ENCODE measurements at regions not wholly inside any gene's neighbourhood (a gene's known extent, or its start where the extent isn't known, plus 50 kb on each side); places are given as distances from the start of the nearest gene placed in this dataset.
"Not testable (repeated sequence)": the region's sequence is repeated elsewhere in the genome, so short reads cannot be mapped to it uniquely, and the experiment has no call there.

DNA sequence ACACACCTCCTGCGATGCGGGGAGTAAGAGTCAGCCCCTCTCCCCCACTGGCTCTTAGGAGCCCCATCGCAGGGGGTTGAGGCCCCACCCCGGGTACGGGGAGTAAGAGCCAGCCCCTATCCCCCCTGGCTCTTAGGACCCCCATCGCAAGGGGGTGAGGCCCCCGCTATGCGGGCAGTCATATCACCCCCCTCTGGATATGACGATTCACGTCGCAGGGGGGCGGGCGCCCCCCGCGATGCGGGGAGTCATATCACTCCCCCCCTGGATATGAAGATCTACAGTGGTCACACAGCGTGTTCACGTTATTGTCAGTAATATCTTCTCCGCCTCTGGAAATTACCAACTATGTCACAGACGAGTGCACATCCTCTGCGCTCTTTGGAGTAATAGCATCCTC lies 61.1 kb downstream of the DEFB131A start:
- not testable (repeated sequence) for DNase-seq

DNA sequence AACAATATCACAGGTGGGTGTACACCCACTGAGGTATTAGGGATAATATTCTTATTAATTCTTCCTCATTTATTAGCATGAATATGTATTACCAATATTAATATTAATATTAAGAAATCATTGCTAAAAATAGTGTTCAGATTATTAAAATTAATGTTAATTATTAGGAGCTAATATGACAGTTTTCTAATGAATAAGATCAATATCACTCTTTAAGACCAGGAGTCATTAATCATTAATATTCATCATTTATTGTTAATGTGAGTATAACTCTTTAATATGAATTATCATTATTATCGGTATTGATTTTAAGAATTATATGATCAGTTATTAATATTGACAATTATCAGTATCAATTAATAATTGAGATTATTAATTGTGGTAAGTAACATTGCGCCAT lies 62.5 kb downstream of the DEFB131A start:
- not testable (repeated sequence) for DNase-seq

GRCh38 chr4:9512941-9513340 lies 68.7 kb downstream of the DEFB131A start:
- not testable (repeated sequence) for DNase-seq

- not testable (repeated sequence) for DNase-seq
Observed at GRCh38 chr4:9519631-9520030, 75.4 kb downstream of the DEFB131A start.

DNA sequence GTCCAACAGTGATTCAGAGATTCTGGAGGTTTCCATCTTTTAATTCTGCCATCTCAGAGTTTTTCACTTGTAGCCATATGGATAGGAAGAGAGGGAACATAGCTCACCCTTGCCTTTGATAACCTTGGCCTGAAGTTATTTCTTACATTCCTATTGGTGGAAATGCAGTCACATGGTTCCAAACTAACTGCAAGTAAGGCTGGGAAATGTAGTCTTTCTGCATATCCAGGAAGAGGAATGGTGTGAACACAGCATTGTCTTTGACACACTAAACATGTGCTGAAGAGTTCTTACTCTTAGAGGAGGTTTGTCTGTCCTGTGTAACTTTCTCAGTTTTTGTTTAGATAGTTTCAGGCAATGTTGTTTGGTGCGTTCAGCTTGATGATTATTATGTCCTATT lies 78.7 kb downstream of the DEFB131A start:
- DNase-seq = not testable (repeated sequence)

- DNase-seq = not testable (repeated sequence)
Observed at GRCh38 chr4:9524406-9524805, 80.2 kb downstream of the DEFB131A start.

- DNase-seq = peak; percentile 40
Observed at GRCh38 chr4:9532134-9532862, 88.1 kb downstream of the DEFB131A start.

GRCh38 chr4:9532863-9533192 lies 88.6 kb downstream of the DEFB131A start:
- DNase-seq = peak; percentile 5

GRCh38 chr4:9537101-9537500 lies 92.9 kb downstream of the DEFB131A start:
- DNase-seq = not testable (repeated sequence)

DNA sequence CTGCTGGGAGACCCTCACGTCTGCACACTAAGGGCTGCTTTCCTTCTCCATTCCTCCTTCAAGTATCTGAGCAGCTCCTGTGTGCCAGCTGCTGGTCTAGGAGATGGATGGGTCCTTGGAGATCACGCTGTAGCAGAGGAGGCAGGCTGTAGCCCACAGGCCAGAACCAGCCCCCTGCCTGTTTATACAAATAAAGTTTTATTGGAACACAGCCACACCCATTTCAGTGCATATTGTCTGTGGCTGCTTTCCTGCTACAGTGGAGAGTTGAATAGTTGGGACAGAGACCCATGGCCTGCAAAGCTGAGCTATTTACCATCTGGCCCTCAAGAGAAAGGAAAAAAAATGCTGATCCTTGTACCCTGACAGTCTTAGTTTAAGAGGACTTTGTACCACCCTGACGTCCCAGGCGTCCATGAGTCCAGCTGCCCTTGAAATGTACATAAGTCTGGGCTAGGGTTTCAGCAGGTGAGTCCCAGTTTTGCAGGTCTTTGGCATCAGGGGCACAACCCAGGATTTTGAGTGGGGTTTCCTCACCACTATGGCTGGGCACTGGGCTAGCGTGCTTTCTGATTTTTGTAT lies 95.8 kb downstream of the DEFB131A start:
- not testable (repeated sequence) for DNase-seq

GRCh38 chr4:9541388-9541915 lies 97.2 kb downstream of the DEFB131A start:
- not testable (repeated sequence) for DNase-seq

DNA sequence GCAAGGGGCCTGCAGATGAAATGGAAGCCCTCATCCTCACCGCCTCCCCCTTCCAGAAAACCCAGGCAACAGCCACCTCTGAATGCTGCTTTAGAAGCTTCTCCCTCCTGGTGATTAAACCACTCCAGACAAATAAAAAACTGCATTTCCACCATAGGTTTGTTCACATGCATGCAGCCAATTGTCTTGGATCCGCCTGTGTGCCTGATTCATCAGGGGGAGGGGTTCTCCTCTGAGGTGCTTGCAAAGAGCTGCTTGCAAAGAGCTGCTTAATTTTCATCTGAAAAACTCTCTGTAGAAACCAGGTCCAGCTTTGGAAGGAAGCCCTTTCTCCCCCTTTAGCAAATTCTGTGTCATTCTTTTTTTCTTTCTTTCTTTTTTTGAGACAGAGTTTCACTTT lies 100.6 kb downstream of the DEFB131A start:
- DNase-seq = not testable (repeated sequence)

- DNase-seq = not testable (repeated sequence)
Observed at GRCh38 chr4:9547470-9547869, 103.3 kb downstream of the DEFB131A start.

GRCh38 chr4:9556076-9556475 lies 111.9 kb downstream of the DEFB131A start:
- DNase-seq = not testable (repeated sequence)

DNA sequence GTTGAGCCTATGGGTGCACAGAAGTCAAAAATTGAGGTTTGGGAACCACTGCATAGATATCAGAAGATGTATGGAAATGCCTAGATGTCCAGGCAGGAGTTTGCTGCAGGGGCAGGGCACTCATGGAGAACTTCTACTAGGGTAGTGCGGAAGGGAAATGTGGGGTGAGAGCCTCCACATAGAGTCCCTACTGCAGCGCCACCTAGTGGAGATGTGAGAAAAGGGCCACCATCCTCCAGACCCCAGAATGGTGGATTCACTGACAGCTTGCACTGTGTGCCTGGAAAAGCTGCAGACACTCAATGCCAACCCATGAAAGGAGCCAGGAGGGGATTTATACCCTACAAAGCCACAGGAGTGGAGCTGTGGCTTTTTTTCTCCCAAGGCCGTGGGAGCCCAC lies 133.7 kb downstream of the DEFB131A start:
- DNase-seq = not testable (repeated sequence)

GRCh38 chr4:9582880-9583279 lies 138.7 kb downstream of the DEFB131A start:
- DNase-seq = not testable (repeated sequence)

GRCh38 chr4:9592010-9592409 lies 147.8 kb downstream of the DEFB131A start:
- DNase-seq = no peak

- DNase-seq = no peak
Observed at GRCh38 chr4:9594948-9595347, 150.7 kb downstream of the DEFB131A start.

DNA sequence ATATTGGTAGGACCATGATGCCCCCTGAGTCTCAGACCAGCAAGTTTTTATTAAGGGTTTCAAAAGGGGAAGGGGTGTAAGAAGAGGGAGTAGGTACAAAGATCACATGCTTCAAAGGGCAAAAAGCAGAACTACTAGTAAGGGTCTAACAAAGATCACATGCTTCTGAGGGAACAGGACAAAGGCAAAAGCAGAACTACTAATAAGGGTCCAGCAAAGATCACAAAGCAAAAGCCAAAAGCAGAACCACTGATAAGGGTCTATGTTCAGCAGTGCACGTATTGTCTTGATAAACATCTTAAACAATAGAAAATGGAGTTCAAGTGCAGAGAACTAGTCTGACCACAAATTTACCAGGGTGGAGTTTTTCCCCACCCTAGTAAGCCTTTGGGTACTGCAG lies 151.3 kb downstream of the DEFB131A start:
- not testable (repeated sequence) for DNase-seq

DNA sequence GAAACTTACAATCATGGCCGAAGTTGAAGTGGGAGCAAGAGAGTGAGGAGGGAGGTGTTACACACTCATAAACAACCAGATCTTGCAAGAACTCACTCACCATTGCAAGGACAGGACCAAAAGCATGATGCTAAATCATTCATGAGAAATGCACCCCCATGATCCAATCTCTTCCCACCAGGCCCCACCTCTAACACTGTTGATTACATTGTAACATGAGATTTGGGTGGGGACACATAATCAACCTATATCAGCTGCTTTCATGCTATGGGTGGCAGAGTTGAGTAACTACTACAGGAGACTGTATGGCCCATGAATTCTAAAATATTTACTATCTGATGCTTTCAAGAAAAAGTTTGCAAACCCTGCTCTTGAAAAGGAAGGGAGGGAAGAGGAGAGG lies 155.1 kb downstream of the DEFB131A start:
- DNase-seq = no peak

DNA sequence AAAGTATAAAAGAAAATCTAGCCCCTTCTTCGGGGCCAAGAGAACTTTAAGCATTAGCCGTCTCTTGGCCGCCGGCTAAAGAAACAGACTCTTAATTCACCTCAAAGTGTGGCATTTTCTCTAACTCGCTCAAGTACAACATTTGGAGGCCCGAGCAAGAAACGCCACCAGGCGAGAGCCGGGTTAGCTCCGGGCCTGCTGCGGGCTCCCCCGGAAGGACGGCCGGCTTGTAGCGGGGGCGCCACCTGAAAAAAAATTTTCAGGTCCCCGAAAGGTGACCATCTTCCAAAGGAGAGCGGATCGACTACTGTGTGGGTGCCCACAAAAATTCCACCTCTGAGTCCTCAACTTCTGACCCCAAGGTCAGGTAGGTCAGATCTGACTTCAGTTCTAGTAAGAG lies 156.0 kb downstream of the DEFB131A start:
- no peak for DNase-seq

DNA sequence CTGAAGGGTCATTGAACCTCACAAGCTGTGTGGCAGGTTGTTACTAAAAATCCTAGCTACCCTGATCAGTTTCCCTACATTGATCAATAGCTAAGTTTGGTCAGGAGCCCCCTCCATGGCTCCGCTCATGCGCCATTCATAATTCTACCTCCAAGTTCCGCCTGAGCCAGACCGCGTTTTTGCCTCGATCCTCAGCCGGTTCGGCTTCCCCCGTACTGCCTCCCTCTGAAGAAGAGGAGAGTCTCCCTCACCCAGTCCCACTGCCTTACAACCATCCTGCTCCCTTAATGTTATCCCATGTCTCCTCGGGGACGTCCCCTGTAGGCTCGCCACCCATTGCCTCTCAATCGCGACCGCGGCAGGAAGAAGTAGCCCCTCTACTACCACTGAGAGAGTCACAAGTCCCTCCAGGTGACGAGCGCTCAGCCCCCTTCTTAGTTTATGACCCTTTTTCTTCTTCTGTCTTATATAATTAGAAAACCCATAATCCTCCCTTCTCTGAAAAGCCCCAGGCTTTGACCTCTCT lies 158.2 kb downstream of the DEFB131A start:
- DNase-seq = no peak

- DNase-seq = peak; percentile 30
Observed at GRCh38 chr4:9604031-9604892, 160.0 kb downstream of the DEFB131A start.
